Right lobe of liver (tissue), 4 donors: ENCODE measurements at regions not wholly inside any gene's neighbourhood (a gene's known extent, or its start where the extent isn't known, plus 50 kb on each side); places are given as distances from the start of the nearest gene placed in this dataset.

ENCODE experiments used
- CTCF ChIP-seq, 4 donors: fragments of 200-600 bp in 3 of 4; fragments of 450-650 bp in 1 of 4; IDR thresholded peaks; one replicate each; pipeline versions ENCODE4 v1.5.1 to v1.8.0; 2016 to 2022; ENCODE audit warnings: antibody characterized with exemption in 4 of 4, mild to moderate bottlenecking in 2 of 4
- POLR2A ChIP-seq: fragments of 450-650 bp; IDR thresholded peaks from one replicate; pipeline ENCODE4 v1.6.1; 2017; ENCODE audit warnings: antibody characterized with exemption, mild to moderate bottlenecking
- donor health status: DM: no; HTN: no; CAD: no.
- donor health status: DM: no; HTN: no; CAD: no.
- donor health status: DM: no; HTN: yes; CAD: no.

- TF ChIP-seq POLR2A = no peak
- no peak for TF ChIP-seq CTCF (IDR thresholded peaks at IDR 0.05)
Observed at GRCh38 chr12:89933911-89934310, 225.3 kb upstream of the ATP2B1 start.
